Ishikawa (cell line): ENCODE measurements at regions not wholly inside any gene's neighbourhood (a gene's known extent, or its start where the extent isn't known, plus 50 kb on each side); places are given as distances from the start of the nearest gene placed in this dataset.

Experiments used
- CEBPB ChIP-seq: IDR thresholded peaks from 2 replicates; pipeline ENCODE4 v1.6.1; 2012
- CREB1 ChIP-seq: IDR thresholded peaks from 2 replicates; pipeline ENCODE4 v1.6.1; 2012; ENCODE audit warnings: low read depth
- EP300 ChIP-seq: IDR thresholded peaks from 2 replicates; pipeline ENCODE4 v1.6.1; 2012; ENCODE audit warnings: borderline replicate concordance
- FOXM1 ChIP-seq: IDR thresholded peaks from 2 replicates; pipeline ENCODE4 v1.6.1; 2012; ENCODE audit warnings: low read depth, borderline replicate concordance
- NFIC ChIP-seq: IDR thresholded peaks from 2 replicates; pipeline ENCODE4 v1.6.1; 2012
- RAD21 ChIP-seq: IDR thresholded peaks from 2 replicates; pipeline ENCODE4 v1.6.1; 2012; ENCODE audit warnings: low read depth
- TAF1 ChIP-seq: IDR thresholded peaks from 2 replicates; pipeline ENCODE4 v1.6.1; 2012; ENCODE audit warnings: low read depth, mild to moderate bottlenecking
- TCF12 ChIP-seq: IDR thresholded peaks from 2 replicates; pipeline ENCODE4 v1.6.1; 2012; ENCODE audit warnings: low read depth
- TEAD4 ChIP-seq: IDR thresholded peaks from 2 replicates; pipeline ENCODE4 v1.6.1; 2012
- YY1 ChIP-seq: IDR thresholded peaks from 2 replicates; pipeline ENCODE4 v1.6.1; 2012; ENCODE audit warnings: low read depth
- ZBTB7A ChIP-seq: IDR thresholded peaks from 2 replicates; pipeline ENCODE4 v1.6.1; 2012; ENCODE audit warnings: low read depth
- TF ChIP-seq, protein P1 (sequence below): IDR thresholded peaks from 2 replicates; pipeline ENCODE4 v1.6.1; 2012
- TF ChIP-seq, protein P2 (sequence below): IDR thresholded peaks from 2 replicates; pipeline ENCODE4 v1.6.1; 2012; ENCODE audit warnings: low read depth, mild to moderate bottlenecking
- TF ChIP-seq, protein P3 (sequence below): IDR thresholded peaks from 2 replicates; pipeline ENCODE4 v1.6.1; 2012

DNA sequence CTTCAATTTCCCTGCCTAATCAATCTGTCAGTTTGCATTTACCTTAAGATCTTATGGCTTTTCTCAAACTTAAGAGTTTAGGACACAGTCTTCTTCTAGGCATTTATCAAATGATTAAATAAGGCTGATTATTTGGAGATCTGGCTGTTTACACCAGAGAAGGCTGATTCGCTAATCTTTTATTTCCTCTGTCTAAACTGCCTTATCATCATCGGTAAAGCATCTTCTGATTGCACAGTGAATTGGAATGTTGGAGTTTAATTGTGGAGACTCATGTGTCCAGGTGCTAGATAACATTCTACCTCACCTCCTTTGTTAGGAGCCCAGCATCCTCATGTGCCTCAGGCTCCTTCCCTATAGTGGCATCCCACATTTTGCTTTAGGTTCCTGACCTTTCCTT is 100.3 kb upstream of the DDIT4L start:
- TF ChIP-seq EP300 = no peak
- no peak for TF ChIP-seq NFIC
- TF ChIP-seq TAF1 = no peak
- TF ChIP-seq RAD21 = no peak
- TF ChIP-seq YY1 = no peak
- TF ChIP-seq CEBPB = no peak
- no peak for TF ChIP-seq TCF12
- TF ChIP-seq, protein P1, sequence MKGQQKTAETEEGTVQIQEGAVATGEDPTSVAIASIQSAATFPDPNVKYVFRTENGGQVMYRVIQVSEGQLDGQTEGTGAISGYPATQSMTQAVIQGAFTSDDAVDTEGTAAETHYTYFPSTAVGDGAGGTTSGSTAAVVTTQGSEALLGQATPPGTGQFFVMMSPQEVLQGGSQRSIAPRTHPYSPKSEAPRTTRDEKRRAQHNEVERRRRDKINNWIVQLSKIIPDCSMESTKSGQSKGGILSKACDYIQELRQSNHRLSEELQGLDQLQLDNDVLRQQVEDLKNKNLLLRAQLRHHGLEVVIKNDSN = no peak
- TF ChIP-seq, protein P2, sequence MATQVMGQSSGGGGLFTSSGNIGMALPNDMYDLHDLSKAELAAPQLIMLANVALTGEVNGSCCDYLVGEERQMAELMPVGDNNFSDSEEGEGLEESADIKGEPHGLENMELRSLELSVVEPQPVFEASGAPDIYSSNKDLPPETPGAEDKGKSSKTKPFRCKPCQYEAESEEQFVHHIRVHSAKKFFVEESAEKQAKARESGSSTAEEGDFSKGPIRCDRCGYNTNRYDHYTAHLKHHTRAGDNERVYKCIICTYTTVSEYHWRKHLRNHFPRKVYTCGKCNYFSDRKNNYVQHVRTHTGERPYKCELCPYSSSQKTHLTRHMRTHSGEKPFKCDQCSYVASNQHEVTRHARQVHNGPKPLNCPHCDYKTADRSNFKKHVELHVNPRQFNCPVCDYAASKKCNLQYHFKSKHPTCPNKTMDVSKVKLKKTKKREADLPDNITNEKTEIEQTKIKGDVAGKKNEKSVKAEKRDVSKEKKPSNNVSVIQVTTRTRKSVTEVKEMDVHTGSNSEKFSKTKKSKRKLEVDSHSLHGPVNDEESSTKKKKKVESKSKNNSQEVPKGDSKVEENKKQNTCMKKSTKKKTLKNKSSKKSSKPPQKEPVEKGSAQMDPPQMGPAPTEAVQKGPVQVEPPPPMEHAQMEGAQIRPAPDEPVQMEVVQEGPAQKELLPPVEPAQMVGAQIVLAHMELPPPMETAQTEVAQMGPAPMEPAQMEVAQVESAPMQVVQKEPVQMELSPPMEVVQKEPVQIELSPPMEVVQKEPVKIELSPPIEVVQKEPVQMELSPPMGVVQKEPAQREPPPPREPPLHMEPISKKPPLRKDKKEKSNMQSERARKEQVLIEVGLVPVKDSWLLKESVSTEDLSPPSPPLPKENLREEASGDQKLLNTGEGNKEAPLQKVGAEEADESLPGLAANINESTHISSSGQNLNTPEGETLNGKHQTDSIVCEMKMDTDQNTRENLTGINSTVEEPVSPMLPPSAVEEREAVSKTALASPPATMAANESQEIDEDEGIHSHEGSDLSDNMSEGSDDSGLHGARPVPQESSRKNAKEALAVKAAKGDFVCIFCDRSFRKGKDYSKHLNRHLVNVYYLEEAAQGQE = no peak
- no peak for TF ChIP-seq CREB1
- TF ChIP-seq TEAD4 = no peak
- TF ChIP-seq, protein P3, sequence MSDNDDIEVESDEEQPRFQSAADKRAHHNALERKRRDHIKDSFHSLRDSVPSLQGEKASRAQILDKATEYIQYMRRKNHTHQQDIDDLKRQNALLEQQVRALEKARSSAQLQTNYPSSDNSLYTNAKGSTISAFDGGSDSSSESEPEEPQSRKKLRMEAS = no peak
- no peak for TF ChIP-seq FOXM1
- TF ChIP-seq ZBTB7A = no peak
